ENCODE measurements at regions not wholly inside any gene's neighbourhood (a gene's known extent, or its start where the extent isn't known, plus 50 kb on each side); places are given as distances from the start of the nearest gene placed in this dataset.
A peak's percentile ranks its signal among the peaks of the same experiment; 100 is the strongest.
"Not testable (repeated sequence)": the region's sequence is repeated elsewhere in the genome, so short reads cannot be mapped to it uniquely, and the experiment has no call there.

DNA sequence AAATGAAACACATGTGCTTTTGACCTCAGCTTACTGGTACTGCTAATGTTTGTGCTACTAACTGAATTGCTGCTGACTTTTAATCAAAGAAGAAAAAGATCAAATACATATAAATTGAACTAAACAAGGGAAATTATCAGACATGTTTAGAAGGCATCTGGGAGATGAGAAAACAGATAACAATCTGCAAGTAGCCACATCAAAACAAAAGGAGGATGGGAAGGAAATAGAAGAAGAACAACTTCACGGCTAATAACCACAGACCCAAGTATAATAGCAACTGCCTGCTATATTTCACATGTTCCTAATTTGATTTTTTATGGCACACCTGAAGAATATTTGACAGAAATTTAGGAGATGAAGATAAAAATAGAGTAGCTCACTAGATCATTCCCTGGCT lies 542.6 kb upstream of the SYT4 start:
- DNase-seq: no peak

DNA sequence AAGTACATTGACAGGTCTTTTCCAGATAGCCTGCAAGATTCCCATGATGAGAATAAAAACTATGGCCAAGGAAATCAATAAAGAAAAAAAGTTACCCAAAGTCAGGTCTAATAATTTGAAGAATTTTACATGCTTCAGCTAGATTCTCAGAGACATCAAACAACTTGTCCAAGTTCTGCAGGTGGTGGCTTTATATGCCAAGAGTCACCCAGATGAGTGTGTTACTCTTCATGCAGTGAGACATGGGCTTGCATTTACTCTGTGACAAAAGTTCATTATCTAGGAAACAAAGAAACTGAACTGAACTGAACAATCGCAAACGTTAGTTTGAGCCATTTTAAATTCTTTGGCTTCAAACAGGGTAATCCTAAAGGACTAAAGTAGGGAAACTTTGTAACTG lies 548.5 kb upstream of the SYT4 start:
- no peak for DNase-seq

DNA sequence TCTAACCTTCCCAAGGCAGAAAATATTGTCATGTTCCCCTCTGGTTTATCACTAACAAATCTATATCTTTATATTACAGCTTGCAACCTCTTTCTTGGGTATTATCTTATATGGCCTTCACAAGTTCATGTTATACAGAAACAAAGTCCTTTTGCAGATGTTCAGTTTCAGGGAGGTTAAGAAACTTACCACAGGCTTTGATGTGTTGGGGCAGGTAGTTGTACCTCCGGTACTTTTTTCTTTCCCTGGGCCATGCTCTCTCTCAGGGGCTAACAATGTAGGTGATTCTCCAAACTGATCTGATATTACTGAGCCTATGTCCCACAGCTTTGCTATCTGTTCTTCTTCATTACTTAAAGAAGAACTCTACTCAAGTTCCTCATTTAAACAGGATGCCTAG lies 548.9 kb upstream of the SYT4 start:
- no peak for DNase-seq

DNA sequence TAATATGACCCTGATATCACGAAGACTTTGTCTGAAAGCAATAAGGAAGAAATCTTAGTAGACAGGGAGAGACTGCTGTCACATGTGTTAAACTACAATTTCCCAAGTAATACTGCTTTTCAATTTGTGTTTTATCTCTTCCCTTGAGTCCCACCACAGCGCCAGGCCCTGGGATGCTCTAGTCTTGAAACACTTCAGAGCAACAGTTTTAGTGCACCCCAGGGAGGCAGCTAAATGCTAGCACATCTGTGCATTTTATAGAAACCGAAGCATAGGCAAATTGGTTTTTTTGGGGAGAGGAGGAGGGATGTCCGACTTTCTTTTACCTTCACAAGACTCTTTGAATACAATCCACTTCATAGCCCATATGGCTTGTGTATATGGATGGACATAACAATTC lies 550.0 kb upstream of the SYT4 start:
- DNase-seq: no peak

DNA sequence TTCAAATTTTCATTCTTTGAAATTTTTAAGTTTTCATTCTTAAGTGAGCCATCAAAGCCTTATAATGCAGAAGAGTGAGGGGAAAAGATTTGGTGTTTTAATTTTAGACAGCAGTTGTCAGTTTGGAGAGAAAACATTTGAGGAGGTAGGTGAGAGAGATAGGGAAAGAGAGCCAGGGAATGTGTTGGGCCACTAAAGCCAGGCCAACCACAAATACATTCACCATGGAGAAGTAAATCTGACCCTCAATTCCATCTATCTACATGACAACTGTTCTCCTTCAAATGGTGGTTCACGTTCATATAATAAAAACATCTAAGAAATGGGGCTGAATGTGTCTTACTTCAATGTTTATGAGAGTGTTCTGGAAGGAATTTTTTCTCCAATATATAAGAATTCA lies 553.0 kb upstream of the SYT4 start:
- DNase-seq: no peak

DNA sequence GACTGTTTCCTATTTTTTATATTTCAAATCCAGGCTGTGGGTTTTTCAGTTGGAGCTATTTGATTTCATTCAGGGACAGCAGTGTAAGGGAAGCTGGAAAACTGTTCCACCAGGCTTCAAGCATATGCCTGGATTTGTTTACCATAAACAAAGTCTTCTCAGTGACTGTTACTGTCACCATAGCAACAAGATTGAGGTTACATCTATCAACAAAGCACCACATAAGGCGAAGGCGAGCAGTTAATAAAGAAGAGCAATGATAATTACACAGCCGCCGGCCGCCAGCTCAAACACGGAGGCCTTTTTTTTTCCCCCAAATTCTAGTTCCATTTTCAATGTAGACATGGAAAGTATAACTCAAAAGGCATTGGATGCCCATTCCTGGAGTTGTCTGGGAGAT lies 553.7 kb upstream of the SYT4 start:
- DNase-seq: no peak

DNA sequence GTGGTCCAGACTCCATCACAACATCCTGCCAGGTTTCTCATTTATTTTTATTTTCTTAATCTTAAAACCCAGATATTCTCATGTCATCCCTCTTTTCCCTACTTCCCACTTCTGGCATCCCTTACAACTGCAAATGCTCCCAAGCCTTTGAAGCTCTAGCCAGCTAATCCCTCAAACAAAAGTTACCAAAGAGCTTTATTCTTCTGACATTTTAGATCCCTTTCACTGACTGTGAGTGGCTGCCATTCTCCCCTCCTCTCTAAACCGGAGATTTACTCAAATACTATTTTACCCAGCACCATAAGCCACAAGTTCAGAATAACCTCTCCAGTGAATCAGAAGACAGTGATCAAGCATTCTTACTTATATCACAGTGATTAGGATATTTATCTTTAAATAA lies 569.0 kb upstream of the SYT4 start:
- no peak for DNase-seq

DNA sequence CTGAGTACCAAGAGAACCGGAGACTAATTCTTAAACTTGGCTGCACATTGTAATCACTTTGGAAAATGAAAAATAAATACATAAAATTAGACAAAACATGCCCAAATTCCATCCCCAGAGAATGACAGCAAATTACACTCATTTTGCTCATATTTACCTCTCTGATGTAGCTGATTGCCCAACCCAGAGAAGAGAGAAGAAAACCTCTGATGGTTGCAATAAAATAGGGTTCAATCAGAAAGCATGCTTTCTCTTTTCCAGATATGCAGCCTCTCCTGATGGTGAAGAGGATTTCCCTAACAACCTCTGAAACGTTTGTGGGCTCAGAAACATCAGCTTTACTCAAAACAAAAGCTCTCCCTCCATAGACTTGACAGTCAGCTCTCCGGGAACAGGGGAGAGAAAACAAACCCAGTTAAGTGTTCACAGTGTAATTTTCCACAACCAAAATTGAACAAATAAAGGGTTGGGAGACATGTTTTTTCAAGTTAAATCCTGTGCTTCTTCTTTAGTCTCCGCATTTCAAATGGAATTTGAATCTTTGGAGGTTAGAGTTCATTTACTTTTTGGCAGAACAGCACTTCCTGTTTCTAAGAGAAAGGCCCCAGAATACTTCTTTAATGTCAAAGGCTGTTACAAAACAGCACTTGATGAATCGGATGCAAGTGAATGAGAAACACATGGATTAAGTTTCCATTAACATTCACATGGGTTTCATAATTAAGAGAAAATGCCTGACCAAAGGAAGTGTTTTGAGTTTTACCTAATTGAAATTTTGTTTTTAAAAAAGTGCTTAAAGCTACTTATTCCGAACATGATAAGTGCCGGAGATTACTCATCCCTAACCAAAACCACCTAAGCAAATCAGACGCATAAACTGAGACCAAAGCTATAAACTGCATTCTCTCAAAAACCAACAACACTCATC lies 570.1 kb upstream of the SYT4 start:
- no peak for DNase-seq

DNA sequence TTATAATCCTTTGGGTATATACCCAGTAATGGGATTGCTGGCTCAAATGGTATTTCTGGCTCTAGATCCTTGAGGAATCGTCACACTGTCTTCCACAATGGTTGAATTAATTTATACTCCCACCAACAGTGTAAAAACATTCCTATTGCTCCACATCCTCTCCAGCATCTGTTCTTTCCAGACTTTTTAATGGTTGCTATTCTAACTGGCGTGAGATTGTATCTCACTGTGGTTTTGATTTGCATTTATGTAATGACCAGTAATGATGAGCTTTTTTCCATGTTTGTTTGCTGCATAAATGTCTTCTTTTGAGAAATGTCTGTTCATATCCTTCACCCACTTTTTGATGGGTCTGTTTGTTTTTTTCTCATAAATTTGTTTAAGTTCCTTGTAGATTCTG lies 572.5 kb upstream of the SYT4 start:
- not testable (repeated sequence) for DNase-seq

DNA sequence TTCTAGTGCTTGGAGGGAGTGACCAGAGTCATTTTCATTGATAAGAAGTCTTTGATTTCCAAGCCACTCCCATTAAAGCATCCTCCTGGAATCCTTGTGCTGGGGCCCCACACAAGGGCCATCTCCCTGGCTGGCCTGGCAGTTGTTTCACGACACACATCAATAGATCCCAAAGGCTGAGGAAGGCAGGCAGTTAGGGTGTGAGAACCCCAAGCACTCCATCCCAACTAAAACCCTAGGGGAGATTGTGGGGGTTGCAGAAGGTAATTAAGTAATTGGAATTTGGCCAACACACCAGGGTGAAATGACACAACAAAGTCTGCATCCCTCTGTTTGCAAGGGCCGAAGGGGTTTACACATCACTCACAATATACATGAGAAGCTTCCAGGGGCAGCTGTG lies 578.1 kb upstream of the SYT4 start:
- no peak for DNase-seq

DNA sequence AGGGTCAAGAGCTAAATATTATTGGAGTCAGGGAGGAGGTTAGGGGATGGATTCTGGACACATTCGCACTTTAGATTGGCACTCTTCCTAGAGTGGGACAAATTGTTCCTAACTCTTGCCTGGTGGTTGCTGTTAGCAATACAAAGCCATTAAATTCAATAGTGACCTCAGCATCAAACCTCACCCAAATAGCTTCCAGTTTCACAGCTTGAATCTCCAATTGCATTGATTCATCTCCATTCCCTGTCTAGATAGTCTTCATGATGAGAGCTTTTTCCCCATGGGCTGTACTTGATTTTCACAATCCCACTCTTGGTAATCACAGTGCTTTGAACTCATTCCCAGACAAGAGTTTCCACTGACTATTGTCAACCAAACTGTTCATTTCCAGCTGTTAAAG lies 585.9 kb upstream of the SYT4 start:
- no peak for DNase-seq

DNA sequence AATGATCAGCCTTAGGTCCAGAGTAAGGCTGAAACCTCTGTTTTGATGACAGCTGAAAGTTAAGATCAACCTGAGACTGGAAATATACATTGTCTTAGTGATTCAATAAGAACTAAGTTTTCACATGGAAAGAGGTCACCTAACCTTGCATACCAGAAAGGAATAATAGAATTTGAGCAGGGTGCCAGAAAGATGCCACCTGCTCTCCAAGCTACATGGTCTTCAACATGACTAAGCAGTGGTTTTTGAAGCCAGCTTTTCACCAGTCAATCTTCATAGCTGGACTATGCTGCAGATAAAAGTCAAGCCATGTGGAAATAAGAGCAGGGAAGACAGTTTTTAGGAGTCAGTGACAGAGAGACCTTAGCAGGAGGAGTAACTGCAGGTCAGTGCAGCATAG lies 589.4 kb upstream of the SYT4 start:
- no peak for DNase-seq

DNA sequence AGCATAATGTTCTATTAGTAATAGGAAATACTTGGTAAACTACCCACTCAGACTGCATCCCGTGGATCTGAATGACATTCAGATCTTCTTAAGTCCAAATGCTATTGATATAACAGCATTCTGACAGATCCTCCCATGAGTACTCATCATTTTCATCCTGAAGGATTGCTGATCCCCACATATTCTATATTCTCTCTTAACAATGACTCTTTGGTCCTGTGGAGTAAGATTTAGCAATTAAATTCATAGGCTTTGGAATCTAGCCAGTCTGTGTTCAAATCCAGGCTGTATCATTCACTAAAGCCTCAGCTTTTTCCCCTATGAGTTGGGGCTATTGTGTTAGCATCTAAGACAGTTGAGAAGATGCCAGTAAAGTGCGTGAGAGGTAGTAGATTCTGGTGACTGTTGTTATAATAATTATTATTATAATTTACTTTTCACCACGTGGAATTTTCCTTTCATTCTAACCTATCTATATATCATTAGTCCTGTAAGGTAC lies 591.3 kb upstream of the SYT4 start:
- DNase-seq: no peak

DNA sequence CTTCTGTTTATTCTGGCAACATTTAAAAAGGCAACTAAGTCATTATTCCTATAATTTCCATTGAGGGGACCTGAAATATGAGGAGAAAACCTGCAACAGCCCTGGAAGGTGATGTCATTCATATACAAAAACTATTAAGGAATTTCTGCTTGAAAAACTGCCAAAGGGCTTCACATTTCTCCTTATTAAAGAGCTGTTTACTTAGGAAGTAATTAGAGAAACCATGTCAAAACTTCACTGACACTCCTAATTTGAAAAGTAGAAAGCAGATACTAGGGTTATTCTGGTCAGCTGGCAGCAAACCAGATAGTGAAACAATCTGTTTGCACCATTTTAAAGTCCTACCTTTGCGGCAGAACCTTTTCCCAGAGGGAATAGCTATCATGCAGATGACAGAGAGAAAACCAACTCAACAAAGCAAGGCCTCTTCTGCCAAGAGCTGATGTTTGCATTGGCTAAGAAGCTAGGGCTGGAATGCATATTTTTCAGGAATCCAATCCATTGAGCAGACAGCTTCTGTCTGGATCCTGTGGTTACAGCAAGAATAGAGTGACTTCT lies 592.2 kb upstream of the SYT4 start:
- DNase-seq: no peak

DNA sequence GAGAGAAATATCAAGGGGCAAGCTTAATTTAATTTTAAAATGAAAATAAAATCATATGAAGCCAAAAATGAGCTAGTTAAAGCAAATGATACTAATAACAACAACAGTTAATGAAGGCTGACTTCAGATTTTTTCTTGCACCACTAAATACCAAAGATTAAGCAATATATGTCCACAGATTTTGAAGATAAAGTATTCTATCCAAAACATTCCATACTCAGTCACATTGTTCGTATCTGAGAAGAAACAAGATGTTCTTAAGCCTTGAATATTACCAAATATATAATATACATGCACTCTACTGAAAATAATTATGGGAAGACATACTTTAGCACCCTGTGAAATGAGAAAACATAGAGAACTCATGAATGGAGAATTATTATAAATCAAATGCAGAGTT lies 593.3 kb upstream of the SYT4 start:
- DNase-seq: no peak

DNA sequence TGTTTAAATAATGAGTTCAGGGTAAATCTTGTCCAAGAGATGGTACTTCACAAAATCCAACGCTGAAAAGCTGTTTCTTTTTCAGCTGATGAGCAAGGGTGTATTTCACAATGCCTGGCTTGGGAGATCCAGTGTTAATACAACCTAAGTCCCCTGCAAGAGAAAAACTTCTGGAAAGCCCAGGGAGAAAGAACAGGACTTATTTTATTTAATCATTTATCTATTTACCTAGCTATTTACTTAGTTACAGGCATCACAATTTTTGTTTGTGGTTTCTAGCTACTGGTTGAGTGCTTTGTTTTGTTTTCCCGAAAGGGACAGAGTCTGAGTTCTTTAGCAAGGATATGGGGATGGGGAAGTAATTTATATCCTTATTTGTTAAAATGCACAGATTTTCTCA lies 598.2 kb upstream of the SYT4 start:
- DNase-seq: no peak

DNA sequence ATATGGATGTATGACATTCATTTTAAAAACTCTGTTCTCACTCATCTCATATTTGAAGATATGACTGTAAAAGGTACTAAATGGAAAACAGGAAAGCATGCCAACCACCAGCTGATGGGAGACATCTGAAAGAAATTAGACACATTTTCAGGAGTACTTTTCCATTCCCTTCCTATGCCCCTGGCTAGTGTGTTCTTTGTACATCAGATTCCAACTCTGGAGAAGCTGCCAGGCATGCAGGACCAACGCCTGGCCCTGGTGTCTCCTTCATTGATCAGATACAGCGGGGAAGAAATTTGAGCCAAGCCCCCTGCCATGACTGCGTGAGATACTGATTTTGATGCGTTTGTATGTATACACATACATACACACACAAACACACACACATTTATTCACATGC lies 599.0 kb upstream of the SYT4 start:
- no peak for DNase-seq

DNA sequence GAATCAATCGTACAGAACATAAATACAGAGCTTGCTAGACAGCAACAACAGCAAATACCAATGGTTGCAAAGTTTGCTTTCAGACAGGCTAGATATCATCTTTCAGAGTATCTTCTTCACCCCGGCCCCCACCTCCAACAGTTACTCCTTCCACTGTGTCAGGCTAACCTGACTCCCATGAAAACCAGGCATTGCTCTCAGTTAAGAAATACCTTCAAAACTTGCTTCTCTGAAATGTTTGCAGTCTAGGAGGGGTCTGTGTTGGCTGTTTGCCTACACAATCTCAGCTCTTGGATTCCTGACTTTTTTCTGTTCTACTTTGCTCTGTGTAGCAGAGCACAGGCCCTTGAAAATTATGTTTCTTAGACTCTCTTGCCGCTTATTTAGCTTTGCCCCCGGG lies 599.5 kb upstream of the SYT4 start:
- no peak for DNase-seq

DNA sequence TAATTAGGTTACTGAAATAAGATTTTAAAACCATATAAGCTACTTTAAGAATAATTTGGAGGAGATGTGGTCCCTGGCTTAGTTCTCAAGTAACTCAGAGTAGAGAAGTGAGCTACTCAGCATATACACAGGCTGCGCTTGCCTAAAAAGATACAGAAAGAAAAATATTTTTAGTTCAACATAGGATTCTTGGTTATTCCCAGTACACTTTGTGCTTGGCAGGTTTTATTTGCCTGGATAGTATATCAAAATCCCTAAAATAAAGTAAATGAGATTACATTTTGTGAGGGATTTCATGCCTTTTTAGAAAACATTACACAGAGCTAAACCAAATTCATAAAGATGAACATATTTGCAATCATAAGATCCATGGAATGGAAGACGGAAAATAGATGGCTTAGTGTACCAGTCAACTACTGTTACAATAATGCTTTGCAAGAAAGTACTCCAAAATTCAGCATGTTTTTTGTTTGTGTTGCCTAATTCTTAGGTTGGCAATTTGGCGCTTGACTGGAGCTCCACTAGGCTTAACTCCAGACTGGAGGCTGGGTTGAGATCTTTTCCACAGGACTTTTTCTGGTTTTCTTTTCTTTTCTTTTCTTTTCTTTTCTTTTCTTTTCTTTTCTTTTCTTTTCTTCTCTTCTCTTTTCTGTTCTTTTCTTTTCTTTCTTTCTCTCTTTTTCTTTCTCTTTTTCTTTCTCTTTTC lies 600.5 kb upstream of the SYT4 start:
- DNase-seq: no peak

DNA sequence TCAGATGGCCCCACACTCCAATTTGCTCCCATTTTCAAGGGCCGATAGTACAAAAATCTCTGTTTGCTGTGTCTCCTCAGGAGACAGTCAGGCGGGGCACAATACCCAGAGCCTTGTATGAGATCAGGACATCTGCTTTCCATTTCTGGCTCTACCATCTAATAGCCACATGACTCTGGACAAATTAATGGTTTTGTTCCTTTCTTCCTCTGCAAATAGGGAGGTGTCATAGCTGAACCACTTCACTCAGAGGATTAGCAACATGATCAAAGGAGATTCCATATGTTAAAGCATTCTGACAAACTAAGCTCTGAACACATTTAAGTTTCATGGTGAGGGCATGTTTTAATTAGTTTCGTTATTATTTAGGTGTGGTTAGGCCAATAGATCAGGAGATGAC lies 602.1 kb upstream of the SYT4 start:
- peak; percentile 86 for DNase-seq

DNA sequence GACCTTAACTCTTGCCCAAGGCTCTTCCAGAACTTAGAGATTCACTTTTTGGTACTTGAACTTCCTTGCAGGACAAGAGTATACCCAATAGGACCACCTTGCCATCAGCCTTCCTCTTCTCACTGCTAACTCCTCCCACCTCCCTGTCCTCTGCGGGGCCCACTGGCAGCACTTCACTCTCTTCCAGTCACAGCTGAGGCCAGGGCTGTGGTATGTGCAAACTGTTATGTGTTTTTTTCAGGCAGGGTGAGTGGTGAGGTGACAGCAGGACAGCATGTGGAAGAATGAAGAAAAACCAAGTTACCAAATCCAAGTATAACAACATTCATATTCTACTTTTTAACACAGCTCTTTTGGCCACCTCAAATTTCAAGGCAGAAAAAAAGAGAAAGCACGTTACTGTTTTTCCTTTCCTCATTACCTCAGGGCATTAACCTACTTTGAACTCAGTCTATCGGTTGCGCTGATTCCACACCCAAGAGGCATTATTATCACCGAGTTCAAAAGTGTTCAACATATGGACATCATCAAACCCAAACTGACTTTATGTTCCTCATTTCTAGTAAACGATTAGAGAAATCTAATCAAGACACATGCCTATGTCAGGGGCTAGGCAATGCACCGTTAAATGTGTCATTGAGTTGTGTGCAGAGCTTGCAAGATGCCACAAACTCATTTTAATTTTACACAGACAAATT lies 605.2 kb upstream of the SYT4 start:
- DNase-seq: no peak

DNA sequence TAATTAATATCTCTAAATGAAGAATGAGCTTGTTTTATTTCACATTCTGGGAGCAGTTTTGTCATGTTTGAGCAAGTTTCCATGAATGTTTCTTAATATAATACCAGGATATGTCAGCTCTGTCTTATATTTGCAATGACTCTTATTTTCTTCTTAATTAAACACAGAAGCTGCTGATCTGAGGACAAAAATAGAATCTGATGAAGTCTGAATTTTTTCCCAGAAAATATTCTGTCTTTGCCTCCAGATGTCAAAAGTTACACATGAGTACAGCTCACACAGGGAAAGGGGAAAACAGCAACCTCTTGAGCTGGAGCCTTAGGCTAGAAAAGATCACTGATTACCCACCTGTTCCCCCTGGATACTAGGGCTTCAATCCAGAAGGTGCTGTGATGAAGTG lies 606.6 kb upstream of the SYT4 start:
- DNase-seq: no peak

DNA sequence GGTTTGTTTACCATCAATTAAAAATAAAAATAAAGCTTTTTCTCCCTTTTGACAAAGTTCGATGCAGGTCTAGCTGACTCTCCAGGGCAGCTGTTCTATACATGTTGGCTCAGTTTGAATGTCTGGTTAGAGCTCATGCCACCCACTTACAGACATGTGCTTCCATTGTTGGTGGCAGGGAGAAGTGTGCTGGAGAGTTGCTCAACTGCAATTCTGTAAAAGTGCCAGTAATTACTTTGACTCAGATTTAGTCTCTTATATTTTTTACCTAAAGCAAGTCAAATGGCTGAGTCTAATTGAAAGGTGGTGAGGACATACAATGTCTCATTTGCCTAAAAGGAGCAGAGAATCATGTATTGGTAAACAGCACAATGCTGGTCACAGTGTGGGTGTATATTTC lies 609.1 kb upstream of the SYT4 start:
- no peak for DNase-seq
